ENCODE measurements at regions not wholly inside any gene's neighbourhood (a gene's known extent, or its start where the extent isn't known, plus 50 kb on each side); places are given as distances from the start of the nearest gene placed in this dataset.

DNA sequence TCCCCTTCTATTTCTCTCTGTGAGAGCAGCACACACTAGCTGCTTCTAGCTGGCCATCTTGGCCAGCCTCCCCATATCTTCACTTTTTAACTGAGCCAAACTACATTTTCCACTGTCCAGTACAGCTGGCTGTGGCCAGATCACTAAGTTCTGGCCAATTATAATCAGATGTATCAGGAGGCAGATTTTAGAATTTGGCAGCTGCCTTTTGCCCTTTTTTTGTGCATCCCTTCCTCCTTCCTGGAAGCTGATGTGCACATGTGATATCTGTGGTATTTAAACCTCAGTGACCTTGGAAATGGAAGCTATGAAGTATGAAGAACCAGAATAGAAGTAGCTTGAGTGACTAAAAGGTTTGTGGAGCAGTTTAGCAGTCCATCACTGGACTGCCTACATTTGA, 49.8 kb upstream of the ANO6 start:
- TF ChIP-seq, protein P1, sequence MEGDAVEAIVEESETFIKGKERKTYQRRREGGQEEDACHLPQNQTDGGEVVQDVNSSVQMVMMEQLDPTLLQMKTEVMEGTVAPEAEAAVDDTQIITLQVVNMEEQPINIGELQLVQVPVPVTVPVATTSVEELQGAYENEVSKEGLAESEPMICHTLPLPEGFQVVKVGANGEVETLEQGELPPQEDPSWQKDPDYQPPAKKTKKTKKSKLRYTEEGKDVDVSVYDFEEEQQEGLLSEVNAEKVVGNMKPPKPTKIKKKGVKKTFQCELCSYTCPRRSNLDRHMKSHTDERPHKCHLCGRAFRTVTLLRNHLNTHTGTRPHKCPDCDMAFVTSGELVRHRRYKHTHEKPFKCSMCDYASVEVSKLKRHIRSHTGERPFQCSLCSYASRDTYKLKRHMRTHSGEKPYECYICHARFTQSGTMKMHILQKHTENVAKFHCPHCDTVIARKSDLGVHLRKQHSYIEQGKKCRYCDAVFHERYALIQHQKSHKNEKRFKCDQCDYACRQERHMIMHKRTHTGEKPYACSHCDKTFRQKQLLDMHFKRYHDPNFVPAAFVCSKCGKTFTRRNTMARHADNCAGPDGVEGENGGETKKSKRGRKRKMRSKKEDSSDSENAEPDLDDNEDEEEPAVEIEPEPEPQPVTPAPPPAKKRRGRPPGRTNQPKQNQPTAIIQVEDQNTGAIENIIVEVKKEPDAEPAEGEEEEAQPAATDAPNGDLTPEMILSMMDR (IDR thresholded peaks at IDR 0.05; ENCODE audit: insufficient read depth, low read depth, low read length, missing control alignments), result no peak
- no peak overlapping the region for H3K4me3 ChIP-seq (ENCODE audit: low read length)
- no peak for DNase-seq (ENCODE audit: low read depth)

Measured in epithelial cell of esophagus (primary cell).